ENCODE measurements at regions not wholly inside any gene's neighbourhood (a gene's known extent, or its start where the extent isn't known, plus 50 kb on each side); places are given as distances from the start of the nearest gene placed in this dataset.

DNA sequence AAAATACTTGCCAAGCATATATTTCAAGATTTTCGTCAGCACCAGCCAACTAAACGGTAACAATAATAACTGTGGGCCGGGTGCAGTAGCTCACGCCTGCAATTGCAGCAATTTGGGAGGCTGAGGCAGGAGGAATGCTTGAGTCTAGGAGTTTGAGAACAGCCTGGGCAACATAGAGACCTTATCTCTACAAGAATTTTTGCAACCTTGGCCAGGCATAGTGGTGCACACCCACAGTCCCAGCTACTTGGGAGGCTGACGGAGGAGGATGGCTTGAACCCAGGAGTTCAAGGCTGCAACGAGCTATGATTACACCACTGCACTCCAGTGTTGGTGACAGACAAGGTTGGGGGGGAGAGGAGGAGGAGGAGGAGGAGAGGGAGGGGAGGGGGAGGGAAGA is 145.0 kb upstream of the TIAM1 start:
- Histone ChIP-seq H3K27me3 (ENCODE audit: control insufficient read depth in 2 of 2, insufficient read depth in 2 of 2, low read length in 2 of 2) (no peaks in the 10 kb centered on the region), H3K4me3 (replicated peaks in 1 of 3; ENCODE audit: insufficient read depth in 1 of 3, low read depth in 1 of 3, low read length in 3 of 3) (no peak overlapping the region), H3K27ac (ENCODE audit: insufficient read depth, low read depth, low read length) (no peak overlapping the region), H2AFZ (ENCODE audit: low read depth, low read length) (no peak overlapping the region), H3K9me3 (replicated peaks; ENCODE audit: control insufficient read depth, insufficient read depth, low read length) (peaks cover 7% of the 10 kb centered on the region), H3K9ac (replicated peaks; ENCODE audit: extremely low read depth, insufficient read depth, low read length) (no peak overlapping the region), H3K36me3 (ENCODE audit: control insufficient read depth in 2 of 2, extremely low read depth in 1 of 2, insufficient read depth in 2 of 2, low read length in 2 of 2) (no peaks in the 10 kb centered on the region), H3K4me1 (ENCODE audit: control insufficient read depth, extremely low read depth, insufficient read depth, low read length) (no peaks in the 10 kb centered on the region), H3K79me2 (ENCODE audit: control insufficient read depth, insufficient read depth, low read length) (no peaks in the 10 kb centered on the region), H3K4me2 (ENCODE audit: insufficient read depth, low read length) (no peak overlapping the region), H3K9me1 (replicated peaks; ENCODE audit: control insufficient read depth, extremely low read depth, insufficient read depth, low read length) (no peaks in the 10 kb centered on the region), H4K20me1 (replicated peaks; ENCODE audit: control insufficient read depth, extremely low read depth, insufficient read depth, low read length) (no peaks in the 10 kb centered on the region)
- ChIA-PET POLR2A (no interaction called here), CTCF (no interaction called here)
- no TSS peak for BruUV-seq (replicated peaks)
- DNase-seq (ENCODE audit: low read depth, low spot score) (no peak), FAIRE-seq (no peak)
- no peak for TF ChIP-seq POLR2AphosphoS5 (IDR thresholded peaks at IDR 0.05; ENCODE audit: insufficient read depth, low read depth, low read length)
- TF ChIP-seq, protein P1, sequence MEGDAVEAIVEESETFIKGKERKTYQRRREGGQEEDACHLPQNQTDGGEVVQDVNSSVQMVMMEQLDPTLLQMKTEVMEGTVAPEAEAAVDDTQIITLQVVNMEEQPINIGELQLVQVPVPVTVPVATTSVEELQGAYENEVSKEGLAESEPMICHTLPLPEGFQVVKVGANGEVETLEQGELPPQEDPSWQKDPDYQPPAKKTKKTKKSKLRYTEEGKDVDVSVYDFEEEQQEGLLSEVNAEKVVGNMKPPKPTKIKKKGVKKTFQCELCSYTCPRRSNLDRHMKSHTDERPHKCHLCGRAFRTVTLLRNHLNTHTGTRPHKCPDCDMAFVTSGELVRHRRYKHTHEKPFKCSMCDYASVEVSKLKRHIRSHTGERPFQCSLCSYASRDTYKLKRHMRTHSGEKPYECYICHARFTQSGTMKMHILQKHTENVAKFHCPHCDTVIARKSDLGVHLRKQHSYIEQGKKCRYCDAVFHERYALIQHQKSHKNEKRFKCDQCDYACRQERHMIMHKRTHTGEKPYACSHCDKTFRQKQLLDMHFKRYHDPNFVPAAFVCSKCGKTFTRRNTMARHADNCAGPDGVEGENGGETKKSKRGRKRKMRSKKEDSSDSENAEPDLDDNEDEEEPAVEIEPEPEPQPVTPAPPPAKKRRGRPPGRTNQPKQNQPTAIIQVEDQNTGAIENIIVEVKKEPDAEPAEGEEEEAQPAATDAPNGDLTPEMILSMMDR (IDR thresholded peaks at IDR 0.05; ENCODE audit: extremely low read depth in 1 of 2, insufficient read depth in 1 of 2, low read depth in 1 of 2, low read length in 2 of 2), result no peak
- intact Hi-C loops (cut with micrococcal nuclease) (no loop called here), dilution Hi-C loops (cut with MboI; ENCODE audit: extremely low pct_ligation_motif_present, low sequenced_read_pairs) (no loop called here)

DNA sequence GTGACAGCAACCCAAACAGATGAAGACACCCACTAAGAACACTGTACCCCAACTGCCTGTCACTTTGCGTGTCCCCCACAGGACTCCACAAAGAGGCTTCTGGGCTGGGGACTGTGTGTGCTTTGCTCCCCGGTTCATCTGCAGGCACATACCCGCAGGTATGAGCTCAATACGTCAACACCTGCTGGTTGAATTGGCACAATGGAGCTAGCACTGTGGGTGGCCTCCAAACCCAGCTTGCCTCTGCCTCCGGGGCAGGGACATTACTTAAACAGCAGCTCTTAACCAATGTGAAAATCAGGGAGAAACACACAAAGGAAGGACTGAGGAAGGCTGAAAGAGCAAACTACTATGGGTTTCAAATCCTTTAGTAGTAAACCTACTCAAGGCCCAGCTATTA is 140.2 kb upstream of the TIAM1 start:
- FAIRE-seq (no peak), DNase-seq (ENCODE audit: low read depth, low spot score) (no peak)
- intact Hi-C loops (cut with micrococcal nuclease), result no loop called here
- H3K4me3 ChIP-seq (replicated peaks in 1 of 3; ENCODE audit: insufficient read depth in 1 of 3, low read depth in 1 of 3, low read length in 3 of 3), result no peak overlapping the region
- no peaks in the 10 kb centered on the region for H3K9me1 ChIP-seq (replicated peaks; ENCODE audit: control insufficient read depth, extremely low read depth, insufficient read depth, low read length)
- no peak overlapping the region for H3K27ac ChIP-seq (ENCODE audit: insufficient read depth, low read depth, low read length)
- no peaks in the 10 kb centered on the region for H3K79me2 ChIP-seq (ENCODE audit: control insufficient read depth, insufficient read depth, low read length)
- no peaks in the 10 kb centered on the region for H3K36me3 ChIP-seq (ENCODE audit: control insufficient read depth in 2 of 2, extremely low read depth in 1 of 2, insufficient read depth in 2 of 2, low read length in 2 of 2)
- no TSS peak for BruUV-seq (replicated peaks)
- ChIA-PET POLR2A (no interaction called here), CTCF (no interaction called here)
- H2AFZ ChIP-seq (ENCODE audit: low read depth, low read length), result no peak overlapping the region
- no peak overlapping the region for H3K9ac ChIP-seq (replicated peaks; ENCODE audit: extremely low read depth, insufficient read depth, low read length)
- no peaks in the 10 kb centered on the region for H3K27me3 ChIP-seq (ENCODE audit: control insufficient read depth in 2 of 2, insufficient read depth in 2 of 2, low read length in 2 of 2)
- H3K9me3 ChIP-seq (replicated peaks; ENCODE audit: control insufficient read depth, insufficient read depth, low read length), result peaks cover 10% of the 10 kb centered on the region
- H3K4me2 ChIP-seq (ENCODE audit: insufficient read depth, low read length), result no peak overlapping the region
- H4K20me1 ChIP-seq (replicated peaks; ENCODE audit: control insufficient read depth, extremely low read depth, insufficient read depth, low read length), result no peaks in the 10 kb centered on the region
- dilution Hi-C loops (cut with MboI; ENCODE audit: extremely low pct_ligation_motif_present, low sequenced_read_pairs), result no loop called here
- H3K4me1 ChIP-seq (ENCODE audit: control insufficient read depth, extremely low read depth, insufficient read depth, low read length), result no peaks in the 10 kb centered on the region
- TF ChIP-seq GATA2 (IDR thresholded peaks at IDR 0.05; ENCODE audit: insufficient read depth, insufficient read length, low read depth, low read length) (no peak), JUN (IDR thresholded peaks at IDR 0.05; ENCODE audit: borderline replicate concordance, insufficient read depth, insufficient read length, low read depth) (no peak), POLR2AphosphoS5 (IDR thresholded peaks at IDR 0.05; ENCODE audit: insufficient read depth, low read depth, low read length) (no peak), MYC (IDR thresholded peaks at IDR 0.05; ENCODE audit: low read depth, low read length) (no peak), FOS (IDR thresholded peaks at IDR 0.05; ENCODE audit: borderline replicate concordance, insufficient read depth, low read length) (no peak), EZH2 (IDR thresholded peaks at IDR 0.05; ENCODE audit: borderline replicate concordance, low read depth, low read length, severe bottlenecking) (no peak), POLR2A (IDR thresholded peaks at IDR 0.05; ENCODE audit: low read depth, low read length) (no peak)
- TF ChIP-seq, protein P1 (IDR thresholded peaks at IDR 0.05; ENCODE audit: extremely low read depth in 1 of 2, insufficient read depth in 1 of 2, low read depth in 1 of 2, low read length in 2 of 2), result no peak
- TF ChIP-seq, protein P2, sequence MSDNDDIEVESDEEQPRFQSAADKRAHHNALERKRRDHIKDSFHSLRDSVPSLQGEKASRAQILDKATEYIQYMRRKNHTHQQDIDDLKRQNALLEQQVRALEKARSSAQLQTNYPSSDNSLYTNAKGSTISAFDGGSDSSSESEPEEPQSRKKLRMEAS (IDR thresholded peaks at IDR 0.05; ENCODE audit: insufficient read depth, insufficient read length), result no peak
